Activated T-cell treated with anti-CD3 and anti-CD28 coated beads, Interleukin-2, amount 50 U/mL, for 72 hours (primary cell): ENCODE measurements at regions not wholly inside any gene's neighbourhood (a gene's known extent, or its start where the extent isn't known, plus 50 kb on each side); places are given as distances from the start of the nearest gene placed in this dataset.

Experiments
- ATAC-seq, 2 donors: fragments of 150-1000 bp; cut with Tn5 transposase; replicated peaks in 1 of 2; 2 replicates each; pipeline ENCODE4 v1.10.0; 2021; ENCODE audit warnings: moderate library complexity in 2 of 2, mild to moderate bottlenecking in 1 of 2
- DNase-seq, 2 donors: peaks; one replicate each; pipeline ENCODE4 v3.0.0; 2021 to 2022; ENCODE audit warnings: mixed read lengths in 1 of 2
- H3K27ac Mint-ChIP-seq: one replicate; pipeline ENCODE4 v1.8.0; 2022; ENCODE audit warnings: mild to moderate bottlenecking, moderate library complexity, mixed read lengths
- H3K27me3 Mint-ChIP-seq: one replicate; pipeline ENCODE4 v1.8.0; 2022; ENCODE audit warnings: low read depth, mixed read lengths
- H3K36me3 Mint-ChIP-seq, 2 donors: one replicate each; pipeline ENCODE4 v1.8.0; 2022; ENCODE audit warnings: mixed read lengths in 2 of 2, mild to moderate bottlenecking in 1 of 2; ENCODE audit not compliant: insufficient read depth in 2 of 2
- H3K4me1 Mint-ChIP-seq: one replicate; pipeline ENCODE4 v1.8.0; 2022; ENCODE audit warnings: low read depth, mixed read lengths
- H3K4me3 Mint-ChIP-seq, 2 donors: one replicate each; pipeline ENCODE4 v1.8.0; 2022; ENCODE audit warnings: mild to moderate bottlenecking in 2 of 2, mixed read lengths in 2 of 2, moderate library complexity in 2 of 2
- H3K9me3 Mint-ChIP-seq, 2 donors: one replicate each; pipeline ENCODE4 v1.8.0; 2022; ENCODE audit warnings: mixed read lengths in 2 of 2

DNA sequence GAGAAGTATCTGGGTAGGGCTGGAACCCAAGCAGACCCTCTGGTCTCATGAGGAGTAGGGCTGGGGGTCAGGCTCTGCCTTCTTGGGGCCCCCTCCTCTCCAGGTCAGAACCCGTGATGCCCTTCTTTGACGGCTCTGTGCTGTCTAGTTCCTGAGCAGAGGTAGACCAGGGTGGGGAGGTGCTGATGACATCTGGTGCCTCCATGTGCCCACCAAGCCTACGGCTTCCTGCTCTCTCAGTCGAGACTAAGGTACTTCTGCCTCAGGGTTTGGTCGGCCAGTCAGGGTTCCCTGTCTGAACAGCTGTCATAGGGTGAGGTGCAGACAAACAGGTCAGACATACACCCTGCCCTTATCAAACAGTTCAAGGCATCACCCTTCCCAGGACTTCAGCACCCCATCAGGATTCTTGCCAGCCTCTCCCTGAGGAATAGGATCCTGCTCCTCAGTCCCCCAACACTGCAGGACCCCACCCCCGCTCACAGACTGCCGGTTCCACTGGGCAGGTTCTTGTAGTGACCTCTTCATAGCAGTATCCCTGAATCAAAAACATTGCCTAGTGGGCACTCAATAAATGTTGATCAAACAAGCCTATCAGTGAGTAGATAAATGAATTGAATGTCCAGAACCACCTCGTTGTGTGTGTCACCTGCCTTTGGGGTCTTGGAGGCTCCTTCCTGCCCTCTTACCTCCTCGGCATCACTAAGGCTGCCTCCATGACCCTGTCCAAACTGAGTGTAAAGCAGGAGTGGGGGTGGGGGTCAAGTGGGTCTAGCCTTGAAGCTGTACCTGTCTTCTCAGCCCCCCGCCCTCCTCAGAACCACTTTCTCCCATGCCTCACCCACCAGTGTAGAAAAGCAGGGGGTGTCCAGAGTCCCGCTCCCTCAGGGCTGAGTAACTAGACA, 158.2 kb downstream of the BUD13 start:
- no peak overlapping the region for H3K4me3 Mint-ChIP-seq
- H3K36me3 Mint-ChIP-seq: no peaks in the 10 kb centered on the region
- H3K9me3 Mint-ChIP-seq: no peaks in the 10 kb centered on the region
- no peak overlapping the region for H3K27ac Mint-ChIP-seq
- DNase-seq (no peak), ATAC-seq (no peak)
- H3K27me3 Mint-ChIP-seq: no peaks in the 10 kb centered on the region
- no peaks in the 10 kb centered on the region for H3K4me1 Mint-ChIP-seq

DNA sequence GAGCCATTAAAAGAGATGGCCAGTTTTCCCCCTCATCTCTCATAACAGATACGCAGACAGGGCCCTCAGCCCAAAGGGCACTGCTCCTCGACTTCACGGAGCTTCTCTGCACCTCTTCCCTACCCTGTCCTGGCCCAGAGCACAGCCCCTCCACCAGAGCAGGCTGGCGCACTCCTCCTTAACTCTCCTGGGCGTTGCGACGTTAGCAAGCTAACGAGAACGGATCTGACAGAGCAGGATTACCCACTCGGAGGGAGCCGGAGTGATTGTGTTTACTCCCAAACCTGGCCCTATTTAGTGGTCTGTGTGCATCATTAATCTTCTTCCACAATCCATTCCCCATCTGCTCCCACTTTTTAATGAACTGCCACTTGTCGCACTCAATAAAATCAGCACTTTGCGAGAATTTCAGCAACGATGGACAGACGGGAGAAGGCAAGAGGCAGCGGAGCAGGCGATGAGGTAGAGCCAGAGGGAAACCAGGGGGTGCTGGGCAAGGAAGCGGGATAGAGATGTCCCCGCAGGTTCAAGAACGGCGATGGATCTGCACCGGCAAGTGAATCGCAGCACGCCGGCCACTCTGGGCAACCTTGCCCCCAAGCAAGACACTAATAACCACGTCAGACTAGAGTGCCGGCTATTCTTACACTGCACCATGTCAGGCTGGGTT, 159.4 kb downstream of the BUD13 start:
- Mint-ChIP-seq H3K27ac (no peak overlapping the region), H3K27me3 (no peaks in the 10 kb centered on the region), H3K9me3 (no peaks in the 10 kb centered on the region), H3K4me1 (no peaks in the 10 kb centered on the region), H3K4me3 (no peak overlapping the region), H3K36me3 (no peaks in the 10 kb centered on the region)
- no peak for DNase-seq
- no peak for ATAC-seq

DNA sequence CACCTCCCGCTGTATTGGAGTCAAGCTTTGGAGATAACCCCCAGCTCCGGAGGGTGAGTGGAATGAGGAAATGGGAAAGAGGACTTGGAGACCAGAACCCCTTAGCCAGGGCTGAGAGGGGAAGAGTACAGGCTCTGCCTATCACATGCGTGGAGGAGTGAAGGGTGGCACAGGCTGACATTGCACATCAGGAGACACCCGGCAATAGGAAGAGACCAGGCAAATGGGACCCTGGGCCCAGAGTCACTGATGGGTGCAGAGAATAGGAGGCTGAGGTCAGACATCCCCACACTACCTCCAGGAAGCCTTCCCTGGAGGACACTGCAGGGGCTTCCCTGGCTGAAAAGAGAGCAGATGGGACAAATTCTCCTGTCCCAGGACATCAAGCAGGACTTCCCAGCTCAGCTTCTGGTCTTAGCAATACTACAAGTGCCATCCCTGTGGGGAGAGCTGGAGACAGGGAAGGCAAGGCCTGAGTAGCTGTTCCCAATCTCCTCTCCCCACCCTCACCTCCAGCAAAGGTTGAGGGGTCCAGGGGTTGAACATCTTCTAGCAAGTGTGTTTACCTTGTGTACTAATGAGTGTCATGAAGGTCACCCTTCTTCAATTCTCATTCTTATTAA, 160.7 kb downstream of the BUD13 start:
- H3K27me3 Mint-ChIP-seq: no peaks in the 10 kb centered on the region
- H3K27ac Mint-ChIP-seq: no peak overlapping the region
- H3K4me3 Mint-ChIP-seq: no peak overlapping the region
- no peaks in the 10 kb centered on the region for H3K4me1 Mint-ChIP-seq
- no peak for DNase-seq
- H3K36me3 Mint-ChIP-seq: no peaks in the 10 kb centered on the region
- ATAC-seq: no peak
- no peaks in the 10 kb centered on the region for H3K9me3 Mint-ChIP-seq

DNA sequence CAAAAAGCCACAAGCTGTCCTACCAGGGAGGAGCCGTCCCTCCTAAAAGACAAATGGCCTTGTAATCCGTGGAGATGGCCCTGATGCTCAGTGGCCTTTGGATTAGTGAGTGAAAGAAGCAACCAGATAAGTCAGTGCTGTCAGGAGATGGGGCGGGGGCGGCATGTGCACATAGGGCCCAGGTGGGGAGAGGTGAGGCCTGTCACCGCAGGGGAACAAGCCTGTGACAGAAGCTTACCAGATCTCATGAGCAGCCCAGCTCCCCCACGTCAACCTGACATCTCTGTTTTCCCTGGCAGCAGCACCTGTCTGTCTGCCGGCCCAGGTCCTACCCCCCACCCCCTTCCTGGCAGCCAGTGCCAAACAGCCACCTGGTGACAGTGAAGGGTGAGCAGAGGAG, 162.6 kb downstream of the BUD13 start:
- DNase-seq: no peak
- H3K27me3 Mint-ChIP-seq: no peaks in the 10 kb centered on the region
- peaks cover 0 to 3% of the 10 kb centered on the region in 2 donors for H3K9me3 Mint-ChIP-seq
- H3K27ac Mint-ChIP-seq: no peak overlapping the region
- no peaks in the 10 kb centered on the region for H3K4me1 Mint-ChIP-seq
- ATAC-seq: no peak
- H3K4me3 Mint-ChIP-seq: no peak overlapping the region
- H3K36me3 Mint-ChIP-seq: no peaks in the 10 kb centered on the region

DNA sequence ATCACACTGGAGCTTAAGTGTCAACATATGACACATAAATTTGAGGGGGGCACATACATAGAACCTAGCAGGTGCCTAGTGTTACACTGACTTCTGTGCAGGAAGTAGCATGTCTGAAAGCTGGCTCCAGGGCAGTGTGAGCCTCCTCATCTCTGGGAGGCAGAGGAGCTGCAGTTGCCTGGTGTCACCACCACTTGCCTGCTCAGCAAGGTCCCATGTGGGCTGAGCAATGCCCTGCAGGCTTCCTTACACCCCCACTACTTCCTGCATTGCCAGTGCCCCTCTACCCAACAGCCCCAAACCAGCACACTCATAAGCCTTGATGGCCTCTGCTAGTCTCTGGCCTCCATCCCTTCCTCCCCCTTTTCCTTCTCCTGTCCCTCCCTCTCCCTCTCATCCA, 165.8 kb downstream of the BUD13 start:
- Mint-ChIP-seq H3K9me3 (peaks cover 0 to 3% of the 10 kb centered on the region in 2 donors), H3K4me1 (no peaks in the 10 kb centered on the region), H3K27me3 (no peaks in the 10 kb centered on the region), H3K27ac (no peak overlapping the region), H3K36me3 (no peaks in the 10 kb centered on the region), H3K4me3 (no peak overlapping the region)
- DNase-seq: no peak
- ATAC-seq: no peak

DNA sequence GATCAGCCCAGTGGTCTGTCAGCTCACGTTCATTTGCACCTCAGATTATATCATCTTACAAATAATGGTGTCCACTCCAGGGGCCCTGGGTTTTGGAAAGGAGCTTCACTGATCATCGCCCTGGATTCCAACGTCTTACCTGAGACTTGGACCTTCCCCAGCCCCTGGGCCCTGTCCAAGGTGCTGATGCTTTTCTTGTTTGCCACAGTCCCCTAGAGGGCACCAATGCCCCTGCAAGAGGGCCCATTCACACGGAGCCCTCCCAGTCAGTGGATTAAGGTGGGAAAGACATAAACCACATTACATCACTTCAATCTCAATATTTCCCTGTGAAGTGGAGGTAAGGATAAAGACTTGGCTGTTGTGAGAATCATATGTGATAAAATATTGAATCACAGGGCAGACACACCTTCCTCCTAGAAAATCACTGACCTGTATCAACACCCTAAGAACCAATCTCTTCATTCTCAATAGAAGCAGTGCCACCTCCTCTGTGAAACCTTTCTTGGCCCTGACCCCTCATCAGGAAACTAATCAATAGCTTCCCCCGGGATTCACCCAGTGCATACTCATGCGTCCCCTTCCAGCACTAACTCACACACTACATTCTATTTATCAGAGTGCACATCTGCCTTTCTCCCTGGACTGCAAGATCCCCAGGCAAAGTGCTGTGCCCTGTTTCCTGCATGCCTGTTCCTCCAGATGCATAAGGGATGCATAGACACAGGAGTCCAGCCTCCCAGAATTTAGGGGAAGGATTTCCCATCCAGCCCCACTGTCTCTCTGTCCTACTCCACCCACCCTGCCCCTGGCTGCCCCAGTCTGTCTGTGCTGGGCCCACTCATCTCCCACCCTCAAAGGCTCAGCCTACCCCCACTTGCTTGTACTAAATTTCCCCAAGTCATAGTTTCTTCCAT, 167.0 kb downstream of the BUD13 start:
- DNase-seq (peak; percentile 29 to 39), ATAC-seq (no peak)
- no peak overlapping the region for H3K27ac Mint-ChIP-seq
- H3K27me3 Mint-ChIP-seq: no peaks in the 10 kb centered on the region
- no peaks in the 10 kb centered on the region for H3K36me3 Mint-ChIP-seq
- no peak overlapping the region for H3K4me3 Mint-ChIP-seq
- peaks cover 0 to 3% of the 10 kb centered on the region in 2 donors for H3K9me3 Mint-ChIP-seq
- no peaks in the 10 kb centered on the region for H3K4me1 Mint-ChIP-seq

DNA sequence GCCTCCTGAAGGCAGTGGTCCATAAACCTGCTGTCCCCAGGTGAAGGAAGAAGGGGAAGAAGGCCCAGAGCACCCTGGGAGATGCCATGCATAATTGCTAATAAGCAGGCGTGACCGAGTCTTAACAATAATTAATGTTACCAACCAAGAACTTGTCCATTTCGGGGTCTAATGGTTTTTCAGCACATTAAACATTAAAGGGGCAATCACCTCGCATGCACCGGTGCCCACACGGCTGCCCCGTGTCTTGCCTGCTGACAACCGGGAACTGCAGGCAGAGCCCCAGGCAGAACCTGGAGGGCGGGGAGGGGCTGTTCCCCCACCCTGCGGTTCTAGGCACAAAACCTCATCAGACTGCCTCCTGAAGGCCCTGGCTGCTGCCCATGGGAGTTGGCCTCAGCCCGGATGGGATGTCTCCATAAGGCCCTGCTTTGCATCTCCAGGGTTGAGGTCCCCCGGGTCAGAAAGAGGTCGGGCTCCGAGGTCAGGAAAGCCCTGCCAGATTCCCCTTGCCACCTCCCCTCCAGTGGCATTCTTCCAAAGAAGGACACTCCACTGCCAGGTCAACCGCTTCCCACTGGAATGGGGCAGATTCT, 169.0 kb downstream of the BUD13 start:
- Mint-ChIP-seq H3K4me1 (no peaks in the 10 kb centered on the region), H3K9me3 (peaks cover 0 to 3% of the 10 kb centered on the region in 2 donors), H3K36me3 (no peaks in the 10 kb centered on the region), H3K27ac (no peak overlapping the region), H3K4me3 (no peak overlapping the region), H3K27me3 (no peaks in the 10 kb centered on the region)
- no peak for DNase-seq
- no peak for ATAC-seq

DNA sequence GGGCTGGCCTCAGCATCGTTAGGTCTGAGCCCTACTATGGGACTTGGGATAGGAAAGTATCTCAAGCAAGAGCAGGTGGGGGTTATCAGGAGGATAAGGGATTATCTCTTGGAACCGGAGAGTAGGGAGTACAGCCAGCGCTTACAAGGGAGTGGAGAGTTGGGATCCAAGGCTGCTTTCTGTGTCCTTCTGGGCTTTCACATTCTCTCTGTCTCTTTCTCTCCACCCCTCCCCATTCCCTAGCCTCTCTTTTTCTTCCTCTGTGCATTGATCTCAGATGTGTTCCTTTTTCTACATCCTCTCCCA, 170.2 kb downstream of the BUD13 start:
- no peak overlapping the region for H3K27ac Mint-ChIP-seq
- ATAC-seq (no peak), DNase-seq (no peak)
- no peaks in the 10 kb centered on the region for H3K4me1 Mint-ChIP-seq
- H3K9me3 Mint-ChIP-seq: peaks cover 0 to 3% of the 10 kb centered on the region in 2 donors
- no peaks in the 10 kb centered on the region for H3K36me3 Mint-ChIP-seq
- H3K4me3 Mint-ChIP-seq: no peak overlapping the region
- no peaks in the 10 kb centered on the region for H3K27me3 Mint-ChIP-seq

DNA sequence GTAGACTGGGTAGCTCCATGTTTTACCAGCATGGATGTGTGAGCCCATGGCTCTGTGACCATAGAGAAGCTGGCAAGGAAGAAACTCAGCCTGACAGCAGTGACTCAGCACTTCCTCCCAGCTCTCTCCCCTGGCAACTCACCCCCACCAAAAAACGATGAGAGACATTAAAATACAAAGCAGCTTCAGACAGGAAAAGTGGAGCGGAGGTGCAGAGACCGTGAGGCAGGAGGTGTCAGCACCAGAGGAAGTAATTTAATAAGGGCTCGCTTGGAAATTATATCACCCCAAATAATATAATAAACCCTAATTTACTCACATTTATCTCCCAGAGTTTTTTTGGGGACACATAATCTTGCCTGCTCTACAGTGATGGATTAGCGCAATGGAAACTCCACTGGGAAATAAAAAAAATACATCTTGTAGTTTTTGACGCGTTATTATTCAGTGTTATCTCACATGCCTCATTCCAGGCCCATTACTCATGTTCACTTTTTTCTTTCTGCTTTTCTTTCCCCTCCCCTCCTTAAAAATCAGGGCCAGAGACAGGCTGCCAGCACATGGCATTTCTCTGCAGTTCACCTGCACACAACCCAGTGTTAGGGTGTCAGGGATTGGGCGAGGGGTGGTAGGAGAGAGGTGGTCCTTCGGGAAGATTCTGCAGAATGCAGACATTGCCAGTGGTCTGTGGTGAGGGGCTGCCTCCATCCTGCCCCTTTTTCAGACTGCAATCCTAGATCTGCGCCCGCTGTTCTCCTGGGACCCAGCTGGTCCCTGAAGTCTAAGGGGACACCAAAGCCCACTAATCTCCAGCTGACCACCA, 170.8 kb downstream of the BUD13 start:
- no peak for DNase-seq

DNA sequence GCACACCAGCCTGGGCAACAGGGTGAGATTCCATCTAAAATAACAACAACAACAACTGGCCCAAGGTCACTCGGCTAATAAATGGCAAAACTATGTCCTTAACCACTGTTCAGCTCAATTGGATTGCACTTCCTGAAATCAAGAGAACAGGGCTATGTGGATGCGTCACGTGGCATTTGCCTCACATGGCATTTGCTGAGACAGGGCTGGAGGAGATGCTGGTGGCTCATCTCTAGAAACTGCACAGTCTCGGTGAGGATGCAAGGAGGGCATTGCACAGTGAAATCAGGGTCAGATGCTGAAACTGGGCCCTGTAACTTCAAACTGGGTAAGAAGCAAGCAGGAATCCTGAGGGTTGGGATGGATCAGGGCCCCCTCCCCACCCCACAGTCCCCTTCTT, 171.9 kb downstream of the BUD13 start:
- Mint-ChIP-seq H3K4me1 (no peaks in the 10 kb centered on the region), H3K27me3 (no peaks in the 10 kb centered on the region), H3K36me3 (no peaks in the 10 kb centered on the region), H3K4me3 (no peak overlapping the region), H3K9me3 (peaks cover 0 to 2% of the 10 kb centered on the region in 2 donors), H3K27ac (no peak overlapping the region)
- no peak for DNase-seq
- ATAC-seq: no peak

More for the DNA sequence above, 170.8 kb downstream of the BUD13 start:
- no peak overlapping the region for H3K27ac Mint-ChIP-seq
- ATAC-seq: no peak
- H3K27me3 Mint-ChIP-seq: no peaks in the 10 kb centered on the region
- H3K4me1 Mint-ChIP-seq: no peaks in the 10 kb centered on the region
- peaks cover 0 to 3% of the 10 kb centered on the region in 2 donors for H3K9me3 Mint-ChIP-seq
- no peak overlapping the region for H3K4me3 Mint-ChIP-seq
- H3K36me3 Mint-ChIP-seq: no peaks in the 10 kb centered on the region

DNA sequence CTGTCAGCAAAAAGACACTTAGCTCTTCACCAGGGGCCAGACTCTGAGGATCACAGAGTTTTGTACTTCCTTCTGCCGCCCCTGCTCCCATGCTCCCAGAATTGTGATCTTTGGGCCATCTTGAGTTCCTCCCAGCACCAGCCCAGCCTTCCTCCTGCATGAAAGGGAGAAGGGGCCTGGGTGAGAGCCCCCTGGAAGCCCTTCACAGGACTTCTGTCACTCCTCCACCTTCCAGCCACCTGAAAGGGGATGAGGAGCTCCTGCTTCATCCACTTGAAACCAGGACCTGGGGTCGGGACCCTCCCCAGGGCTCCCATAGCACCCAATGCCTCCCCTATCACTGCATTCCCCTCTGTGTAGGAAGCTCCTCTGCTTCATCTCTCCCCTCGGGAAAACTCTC, 174.2 kb downstream of the BUD13 start:
- no peak for DNase-seq
- peaks cover 6% of the 10 kb centered on the region for H3K27me3 Mint-ChIP-seq
- no peak for ATAC-seq
- no peaks in the 10 kb centered on the region for H3K9me3 Mint-ChIP-seq
- H3K4me3 Mint-ChIP-seq: no peak overlapping the region
- no peaks in the 10 kb centered on the region for H3K4me1 Mint-ChIP-seq
- no peak overlapping the region for H3K27ac Mint-ChIP-seq
- no peaks in the 10 kb centered on the region for H3K36me3 Mint-ChIP-seq

DNA sequence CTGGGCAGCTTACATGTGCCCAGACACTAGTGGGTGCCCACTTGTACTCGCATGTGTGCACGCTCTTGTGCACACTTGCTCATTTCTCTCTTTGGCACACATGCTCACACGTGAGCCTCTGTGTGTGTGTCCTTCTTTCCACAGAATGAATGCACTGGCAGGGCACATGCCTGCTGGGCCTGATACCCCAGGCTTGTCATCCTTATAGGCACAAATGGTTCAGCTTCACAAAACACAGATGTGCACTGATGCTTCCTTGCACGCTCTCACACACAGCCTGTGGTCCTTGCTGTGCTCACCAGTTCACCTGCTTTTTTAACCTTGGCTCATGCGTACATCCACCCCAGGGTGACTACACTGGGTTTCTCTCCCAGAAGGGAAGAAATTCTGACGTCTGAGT, 174.8 kb downstream of the BUD13 start:
- ATAC-seq (no peak), DNase-seq (no peak)
- H3K27me3 Mint-ChIP-seq: peaks cover 6% of the 10 kb centered on the region
- H3K27ac Mint-ChIP-seq: no peak overlapping the region
- H3K9me3 Mint-ChIP-seq: no peaks in the 10 kb centered on the region
- no peak overlapping the region for H3K4me3 Mint-ChIP-seq
- no peaks in the 10 kb centered on the region for H3K4me1 Mint-ChIP-seq
- no peaks in the 10 kb centered on the region for H3K36me3 Mint-ChIP-seq
